ENCODE measurements at regions not wholly inside any gene's neighbourhood (a gene's known extent, or its start where the extent isn't known, plus 50 kb on each side); places are given as distances from the start of the nearest gene placed in this dataset.

GRCh38 chr2:146221826-146222225, 1623.0 kb upstream of the ACVR2A start:
- no peak for TF ChIP-seq EZH2 (IDR thresholded peaks at IDR 0.05; ENCODE audit: borderline replicate concordance, insufficient read depth, low read depth, low read length, poor library complexity, severe bottlenecking)
- no peak for TF ChIP-seq CTCF (IDR thresholded peaks at IDR 0.05)
